GM18868 (cell line): ENCODE measurements at regions not wholly inside any gene's neighbourhood (a gene's known extent, or its start where the extent isn't known, plus 50 kb on each side); places are given as distances from the start of the nearest gene placed in this dataset.
"Not testable (repeated sequence)": the region's sequence is repeated elsewhere in the genome, so short reads cannot be mapped to it uniquely, and the experiment has no call there.

Experiments used
- ATAC-seq: cut with Tn5 transposase; IDR thresholded peaks from one replicate; pipeline ENCODE4 v1.9.1; 2021; ENCODE audit warnings: mild to moderate bottlenecking, moderate library complexity; ENCODE audit not compliant: unreplicated experiment

- ATAC-seq: no peak
Observed at GRCh38 chr10:32143302-32143847, 87.2 kb upstream of the KIF5B start.

DNA sequence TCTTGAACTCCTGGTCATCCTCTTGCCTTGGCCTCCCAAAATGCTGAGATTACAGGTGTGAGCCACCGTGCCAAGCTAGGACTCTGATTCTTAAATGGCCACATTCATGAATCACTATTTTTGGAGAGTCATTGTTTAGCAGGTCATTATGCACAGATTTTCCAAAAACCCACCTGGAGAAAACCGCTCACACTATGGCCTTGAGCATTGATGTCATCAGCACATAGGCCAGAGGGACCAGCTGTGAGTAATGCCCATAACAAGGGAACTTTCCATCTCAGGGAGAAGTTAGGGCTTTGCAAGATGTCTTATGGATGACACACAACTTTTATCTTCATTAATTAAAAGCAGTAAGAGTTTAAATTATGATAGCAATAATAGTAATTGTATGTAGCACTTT lies 86.4 kb upstream of the KIF5B start:
- ATAC-seq: no peak

- ATAC-seq: no peak
Observed at GRCh38 chr10:32141018-32141807, 85.0 kb upstream of the KIF5B start.

- ATAC-seq: no peak
Observed at GRCh38 chr10:32140403-32140802, 84.2 kb upstream of the KIF5B start.

DNA sequence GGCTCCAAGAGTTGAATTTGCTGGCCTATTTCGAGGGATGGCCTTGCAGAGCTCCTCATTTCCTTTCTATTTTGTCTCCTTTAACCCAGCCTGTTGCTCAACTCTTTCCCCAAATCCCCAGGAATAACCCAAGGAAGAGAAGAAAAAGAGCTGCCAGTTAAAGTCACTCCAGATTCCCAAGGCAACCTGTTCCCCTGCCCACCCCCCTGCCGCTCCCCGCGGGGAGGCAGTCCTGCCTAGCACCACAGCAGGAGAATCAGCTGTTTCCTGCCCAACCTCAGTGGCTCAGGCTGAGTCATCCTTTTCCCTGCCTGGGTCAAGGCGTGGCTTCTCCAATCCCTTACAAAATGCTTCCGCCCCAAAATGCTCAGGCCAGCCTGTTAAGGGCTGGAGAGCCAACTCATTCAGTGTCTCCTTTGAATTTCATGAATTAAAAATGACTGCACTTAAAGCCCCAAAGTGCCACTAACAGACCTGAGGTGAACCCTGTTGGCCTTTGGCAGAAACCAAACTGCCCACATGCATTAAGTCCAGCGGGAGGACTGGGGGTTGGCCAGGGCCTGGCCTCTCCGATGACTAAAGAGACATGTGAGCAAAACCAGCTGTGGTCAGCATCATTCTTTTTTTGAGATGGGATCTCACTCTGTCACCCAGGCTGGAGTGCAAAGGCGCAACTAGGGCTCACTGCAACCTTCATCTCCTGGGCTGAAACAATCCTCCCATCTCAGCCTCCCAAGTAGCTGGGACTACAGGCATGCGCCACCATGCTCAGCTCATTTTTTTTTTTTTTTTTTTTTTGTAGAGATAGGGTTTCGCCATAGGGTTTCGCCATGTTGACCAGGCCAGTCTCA lies 83.2 kb upstream of the KIF5B start:
- no peak for ATAC-seq

GRCh38 chr10:32136927-32137326 lies 80.7 kb upstream of the KIF5B start:
- not testable (repeated sequence) for ATAC-seq

- ATAC-seq: not testable (repeated sequence)
Observed at GRCh38 chr10:32135796-32136195, 79.6 kb upstream of the KIF5B start.

GRCh38 chr10:32132357-32132946 lies 76.2 kb upstream of the KIF5B start:
- no peak for ATAC-seq

DNA sequence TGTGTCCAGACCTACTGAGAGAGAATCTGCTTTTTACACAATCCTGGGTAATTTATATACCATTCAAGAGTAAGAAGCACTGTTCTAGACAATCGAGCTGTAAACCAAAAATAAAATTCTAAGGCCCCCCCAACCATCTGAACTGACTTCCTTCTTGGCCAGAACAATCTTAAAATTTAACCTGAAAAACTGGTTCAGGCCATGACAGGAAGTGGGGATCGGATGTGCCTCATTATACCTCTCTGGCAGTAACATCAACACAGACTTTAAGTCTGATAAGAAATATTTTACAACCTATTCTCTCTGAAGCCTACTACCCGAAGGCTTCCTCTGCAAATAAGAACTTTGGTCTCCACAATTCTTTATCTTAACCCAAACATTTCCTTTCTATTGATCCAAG lies 75.2 kb upstream of the KIF5B start:
- no peak for ATAC-seq

DNA sequence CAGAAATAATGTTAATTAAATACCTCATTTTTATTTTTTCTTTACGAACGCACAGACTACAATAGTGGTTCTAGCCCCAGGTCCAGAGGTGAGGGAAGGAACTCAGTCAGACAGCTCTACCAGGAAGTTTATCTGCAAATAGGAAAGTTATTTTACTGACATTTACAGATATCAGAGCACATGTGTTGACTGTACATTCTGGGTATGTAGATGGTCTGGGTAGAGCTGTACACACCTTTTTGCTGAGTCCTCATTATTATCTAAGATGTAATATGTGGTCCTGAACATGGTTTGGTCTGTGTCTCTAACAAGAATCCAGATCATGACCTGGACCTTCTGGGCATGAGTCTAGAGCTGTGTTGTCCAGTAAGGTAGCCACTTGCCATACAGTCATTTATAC lies 74.6 kb upstream of the KIF5B start:
- ATAC-seq: no peak

DNA sequence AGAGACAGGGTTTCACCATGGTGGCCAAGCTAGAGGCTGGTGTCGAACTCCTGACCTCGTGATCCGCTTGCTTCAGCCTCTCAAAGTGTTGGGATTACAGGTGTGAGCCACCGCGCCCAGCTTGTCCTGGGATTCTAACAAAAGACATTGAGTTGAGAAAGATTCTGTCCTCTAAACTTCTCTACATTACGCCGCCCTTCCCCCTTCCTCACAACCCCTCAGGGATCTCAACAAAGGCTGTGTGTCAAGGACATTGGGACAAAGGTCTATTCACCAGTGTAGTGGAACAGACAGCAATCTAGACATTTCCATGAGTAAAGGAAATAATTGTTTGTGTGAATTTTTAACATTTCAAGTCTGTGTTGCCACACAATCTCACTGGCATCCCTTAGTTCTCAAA lies 68.8 kb upstream of the KIF5B start:
- ATAC-seq: no peak

DNA sequence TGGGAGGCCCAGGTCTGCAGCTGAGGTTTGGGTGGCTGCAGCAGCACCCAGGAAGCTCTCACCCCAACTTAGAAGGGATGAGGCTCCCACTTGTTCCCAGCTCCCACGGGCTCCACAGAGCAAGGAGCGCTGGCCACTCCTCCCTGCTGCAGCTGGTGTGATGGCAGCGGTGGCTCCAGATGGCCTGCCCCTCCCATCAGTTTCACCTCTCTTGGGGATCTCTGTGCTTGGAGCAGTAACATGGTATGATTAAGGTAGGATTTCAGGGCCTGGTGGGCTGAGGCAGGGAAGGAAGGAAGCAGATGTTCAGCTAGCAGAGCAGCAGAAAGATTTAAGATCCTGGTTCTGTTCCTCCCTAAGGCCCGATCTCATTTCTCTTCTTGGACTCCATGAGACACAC lies 66.8 kb upstream of the KIF5B start:
- ATAC-seq: no peak

DNA sequence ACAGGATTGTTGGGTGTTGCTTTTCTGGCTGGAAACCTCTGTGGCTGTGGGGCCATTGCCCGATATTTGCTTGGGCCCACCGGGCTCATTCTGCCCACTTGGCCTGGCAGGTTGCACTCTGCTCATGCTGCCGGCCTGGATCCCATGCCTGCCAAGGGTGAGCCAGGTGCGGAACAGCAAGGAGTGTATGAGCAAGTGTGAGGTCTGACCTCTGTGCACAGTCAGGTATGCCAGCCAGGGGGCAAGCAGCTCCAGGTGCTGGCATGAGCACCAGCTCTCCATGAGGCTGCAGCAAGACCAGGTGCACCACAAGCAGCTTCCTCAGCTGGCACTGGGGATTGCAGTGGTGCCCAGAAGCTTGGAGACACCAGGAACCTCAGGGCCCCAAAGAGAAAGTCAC lies 65.4 kb upstream of the KIF5B start:
- ATAC-seq: no peak

DNA sequence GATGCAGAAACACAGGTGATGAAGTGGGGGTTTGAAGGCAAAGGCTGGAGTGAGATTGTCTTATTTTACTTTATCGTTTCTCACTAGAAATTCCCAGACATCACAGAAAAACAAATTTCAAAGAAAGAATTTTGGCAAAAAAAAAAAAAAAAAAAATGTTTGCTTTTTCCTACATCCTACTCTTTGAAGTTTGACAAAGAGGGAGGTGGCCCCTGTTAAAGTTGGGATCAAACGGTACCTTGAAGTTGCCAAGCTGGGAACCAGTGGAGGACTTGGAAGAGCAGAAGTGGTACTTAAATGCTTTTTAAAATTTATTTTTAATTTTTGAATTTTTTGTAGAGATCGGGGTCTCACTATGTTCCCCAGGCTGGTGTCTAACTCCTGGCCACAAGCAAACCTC lies 63.9 kb upstream of the KIF5B start:
- no peak for ATAC-seq

DNA sequence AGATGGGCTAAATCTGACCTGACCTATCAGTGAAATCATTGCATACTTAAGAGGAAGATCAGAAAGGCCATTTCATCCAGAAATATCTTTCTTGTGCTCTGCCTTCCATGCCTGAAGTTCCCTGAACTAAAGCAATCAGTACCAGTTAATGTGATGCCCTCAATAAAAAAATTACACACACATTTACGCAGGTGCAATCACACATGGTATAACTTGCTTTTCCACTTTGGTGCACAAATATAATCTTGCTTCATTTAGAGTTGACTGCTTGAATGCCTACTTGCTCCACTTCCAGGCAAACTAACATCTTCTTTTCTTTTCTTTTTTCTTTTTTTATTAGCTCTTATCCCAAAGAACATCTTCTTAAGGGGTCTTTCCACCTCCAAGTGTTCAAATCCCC lies 58.3 kb upstream of the KIF5B start:
- no peak for ATAC-seq

GRCh38 chr10:32112055-32112454 lies 55.8 kb upstream of the KIF5B start:
- ATAC-seq: no peak

DNA sequence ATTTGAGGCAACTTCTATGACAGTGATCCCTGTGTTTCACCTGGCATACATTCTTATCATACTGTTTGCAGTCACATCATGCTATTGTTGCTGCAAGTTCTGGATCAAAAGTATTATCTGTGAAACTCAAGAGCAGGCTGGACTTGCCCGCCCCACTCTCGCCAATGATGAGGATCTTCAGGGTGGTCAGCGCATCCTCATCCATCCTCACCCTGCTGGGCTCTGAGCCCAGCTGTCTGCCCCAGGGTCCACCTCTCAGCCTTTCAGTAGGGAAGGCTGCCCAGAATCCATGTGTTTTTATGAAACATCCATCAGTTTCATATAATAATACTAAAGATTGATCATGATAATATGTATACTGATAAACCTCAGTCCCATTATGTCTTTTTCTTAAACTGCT lies 55.4 kb upstream of the KIF5B start:
- no peak for ATAC-seq

- ATAC-seq: no peak
Observed at GRCh38 chr10:32110790-32111189, 54.6 kb upstream of the KIF5B start.

DNA sequence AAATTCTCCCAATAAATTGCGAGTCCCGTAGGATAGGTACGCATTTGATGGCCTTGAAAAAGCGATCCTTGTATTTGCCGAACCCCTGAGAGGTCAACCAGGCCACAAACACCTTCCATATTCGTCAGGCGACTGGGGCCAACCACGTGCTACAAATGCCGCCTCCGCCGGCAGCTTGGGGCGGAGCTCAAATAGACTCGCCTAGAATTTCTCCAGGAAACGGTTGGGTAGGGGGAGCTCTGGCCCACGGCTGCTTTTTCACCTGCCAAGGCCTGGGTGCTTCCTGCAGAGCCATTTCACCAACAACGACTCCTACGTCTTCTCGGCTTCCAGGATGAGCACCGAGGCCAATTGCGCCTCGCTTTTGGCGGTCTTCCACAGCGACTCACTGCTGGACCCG lies 53.4 kb upstream of the KIF5B start:
- no peak for ATAC-seq
